HepG2 (cell line): ENCODE measurements at regions not wholly inside any gene's neighbourhood (a gene's known extent, or its start where the extent isn't known, plus 50 kb on each side); places are given as distances from the start of the nearest gene placed in this dataset.

Source experiments
- ATAC-seq: fragments of 200-7000 bp; cut with Tn5 transposase; 3 replicates; pipeline ENCODE4 v1.9.1; 2020; ENCODE audit warnings: mild to moderate bottlenecking, moderate library complexity
- BruUV-seq: library from RNA; stranded (reverse); fragments of 400-500 nt; replicated peaks from 2 replicates; lab custom pipeline; 2021; lab: Mats Ljungman, UMichigan
- CTCF ChIA-PET: fragments of 300-600 bp; formaldehyde crosslinking; extraction: SDS; loops from one replicate; lab custom pipeline; 2021; ENCODE audit warnings: low total read pairs, inconsistent platforms, low intra/inter-chr PET ratio; lab: Yijun Ruan, JAX
- POLR2A ChIA-PET: fragments of 350-600 bp; sonication (Branson Sonifier 250); formaldehyde crosslinking; loops from one replicate; lab custom pipeline; 2020; ENCODE audit warnings: antibody characterized with exemption, inconsistent platforms; lab: Yijun Ruan, JAX
- DNase-seq: peaks from one replicate; pipeline ENCODE4 v3.0.0-alpha.2; 2015; ENCODE audit warnings: low spot score
- FAIRE-seq: peaks from 3 replicates; lab custom pipeline; 2011; peaks lifted over from hg19 to GRCh38; lab: Jason Lieb, UNC
- H2AFZ ChIP-seq: one replicate; pipeline ENCODE4 v1.6.1; 2011; ENCODE audit warnings: low read length, inconsistent platforms
- H3K27ac ChIP-seq: fragments of 300-600 bp; 3 replicates; pipeline ENCODE4 v1.8.0; 2011; ENCODE audit warnings: mixed run types, mild to moderate bottlenecking, mixed read lengths, low read length, inconsistent platforms; ENCODE audit not compliant: insufficient read depth; ENCODE audit errors: extremely low read length
- H3K27me3 ChIP-seq, 2 experiments: fragments of 200-600 bp in 1 of 2; 2 replicates in 1 of 2; 3 replicates in 1 of 2; pipeline versions ENCODE4 v1.6.0 to v1.8.0; 2011; ENCODE audit warnings: low read length in 2 of 2, mild to moderate bottlenecking in 2 of 2, moderate library complexity in 2 of 2, inconsistent platforms in 1 of 2; ENCODE audit not compliant: insufficient read depth in 2 of 2, control insufficient read depth in 1 of 2
- H3K36me3 ChIP-seq, 2 experiments: fragments of 200-600 bp in 1 of 2; replicated peaks in 1 of 2; 2 replicates in 1 of 2; 3 replicates in 1 of 2; pipeline versions ENCODE4 v1.5.1 to v1.8.0; 2011; ENCODE audit warnings: low read length in 2 of 2, inconsistent platforms in 1 of 2; ENCODE audit not compliant: insufficient read depth in 2 of 2, control insufficient read depth in 1 of 2
- H3K4me1 ChIP-seq: 2 replicates; pipeline ENCODE4 v1.5.1; 2012; ENCODE audit warnings: low read length, inconsistent platforms; ENCODE audit not compliant: insufficient read depth
- H3K4me2 ChIP-seq: 2 replicates; pipeline ENCODE4 v1.6.0; 2011; ENCODE audit warnings: low read depth, low read length, inconsistent platforms
- H3K4me3 ChIP-seq, 3 experiments: fragments of 200-600 bp in 1 of 3; sonication (generic), shearing (Covaris generic) in 1 of 3; replicated peaks in 1 of 3; 2 replicates each; pipeline ENCODE4 v1.5.1; 2011 to 2016; ENCODE audit warnings: low read length in 3 of 3, inconsistent platforms in 2 of 3, low read depth in 2 of 3, mild to moderate bottlenecking in 2 of 3, control low read depth in 1 of 3, mixed read lengths in 1 of 3; ENCODE audit not compliant: insufficient read depth in 1 of 3
- H3K79me2 ChIP-seq: one replicate; pipeline ENCODE4 v1.6.1; 2011; ENCODE audit warnings: low read length, inconsistent platforms; ENCODE audit not compliant: insufficient read depth
- H3K9ac ChIP-seq: 2 replicates; pipeline ENCODE4 v1.6.0; 2011; ENCODE audit warnings: mild to moderate bottlenecking, low read depth, low read length, inconsistent platforms; ENCODE audit not compliant: insufficient read depth
- H3K9me3 ChIP-seq: 2 replicates; pipeline ENCODE4 v1.5.1; 2012; ENCODE audit warnings: mild to moderate bottlenecking, low read length
- H4K20me1 ChIP-seq: 2 replicates; pipeline ENCODE4 v1.6.0; 2011; ENCODE audit warnings: inconsistent platforms, mild to moderate bottlenecking, low read length, moderate library complexity; ENCODE audit not compliant: insufficient read depth
- BRCA1 ChIP-seq: sonication (generic); formaldehyde crosslinking; IDR thresholded peaks from 2 replicates; pipeline ENCODE4 v1.4.0; 2020; ENCODE audit warnings: missing genetic modification reagents
- FOSL2 ChIP-seq: sonication (generic); formaldehyde crosslinking; IDR thresholded peaks from 2 replicates; pipeline ENCODE4 v1.4.0; 2020; ENCODE audit warnings: missing genetic modification reagents
- KLF6 ChIP-seq: IDR thresholded peaks from 2 replicates; pipeline ENCODE4 v1.8.0; 2016; ENCODE audit warnings: missing biosample characterization, missing genetic modification reagents
- MNT ChIP-seq: fragments of 450-650 bp; IDR thresholded peaks from 2 replicates; pipeline ENCODE4 v1.6.1; 2016
- STAG1 ChIP-seq: sonication (generic); formaldehyde crosslinking; IDR thresholded peaks from 2 replicates; pipeline ENCODE4 v1.4.0; 2020; ENCODE audit warnings: missing genetic modification reagents
- ZBED4 ChIP-seq: sonication (generic); formaldehyde crosslinking; IDR thresholded peaks from 2 replicates; pipeline ENCODE4 v1.4.0; 2020; ENCODE audit warnings: missing genetic modification reagents, borderline replicate concordance
- ZNF496 ChIP-seq: sonication (generic); formaldehyde crosslinking; IDR thresholded peaks from 2 replicates; pipeline ENCODE4 v1.8.1; 2023; ENCODE audit warnings: mild to moderate bottlenecking, moderate library complexity, missing genetic modification reagents; ENCODE audit not compliant: insufficient replicate concordance
- WGBS: methylation state at CpG from one replicate; pipeline ENCODE4 v1.1.6; 2017; ENCODE audit warnings: low lambda C conversion rate; 5-methylcytosine and 5-hydroxymethylcytosine counted together
- in situ Hi-C: cut with HindIII; loops from 2 replicates; pipeline ENCODE4 v1.10.0; 2017; ENCODE audit warnings: low pct_unique_long_range_greater_than_20kb; ENCODE audit not compliant: extremely low pct_ligation_motif_present
- intact Hi-C: fragments of 100-400 bp; cut with micrococcal nuclease; formaldehyde crosslinking; loops from one replicate; pipeline ENCODE4 v1.10.0; 2022; ENCODE audit not compliant: unreplicated experiment
- TF ChIP-seq, protein P1 (sequence below): sonication (generic); formaldehyde crosslinking; IDR thresholded peaks from 2 replicates; pipeline ENCODE4 v1.4.0; 2020; ENCODE audit warnings: missing genetic modification reagents; ENCODE audit errors: not compliant biosample characterization
- TF ChIP-seq, protein P2 (sequence below): sonication (generic); formaldehyde crosslinking; IDR thresholded peaks from 2 replicates; pipeline ENCODE4 v1.4.0; 2020; ENCODE audit warnings: missing genetic modification reagents

DNA sequence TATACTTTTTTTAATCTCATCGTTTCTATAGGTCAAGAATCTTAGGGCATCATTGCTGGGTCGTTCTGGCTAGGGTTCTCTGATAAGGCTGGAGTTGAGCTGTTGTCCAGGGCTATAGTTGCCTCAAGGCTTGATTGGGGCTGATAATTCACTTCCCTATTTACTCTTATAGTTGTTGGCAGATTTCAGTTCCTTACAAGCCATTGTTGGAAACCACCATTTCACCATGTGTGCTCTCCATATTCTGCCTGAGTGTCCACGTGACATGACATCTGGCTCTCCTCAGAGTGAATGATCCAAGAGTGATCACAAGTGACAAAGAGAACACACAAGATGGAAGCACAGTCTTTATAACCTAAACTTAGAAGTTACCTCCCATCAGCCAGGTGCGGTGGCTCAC, 852.2 kb downstream of the EFNA5 start:
- Histone ChIP-seq H3K4me2 (no peak overlapping the region), H3K27ac (no peak overlapping the region), H3K36me3 (no peaks in the 10 kb centered on the region), H3K27me3 (no peaks in the 10 kb centered on the region), H2AFZ (no peak overlapping the region), H4K20me1 (no peaks in the 10 kb centered on the region), H3K79me2 (no peaks in the 10 kb centered on the region), H3K4me1 (no peaks in the 10 kb centered on the region), H3K9ac (no peak overlapping the region), H3K9me3 (no peaks in the 10 kb centered on the region), H3K4me3 (no peak overlapping the region)
- TF ChIP-seq BRCA1 (CRISPR knock-in tag) (no peak), MNT (peak; percentile 84), KLF6 (CRISPR knock-in tag) (no peak)
- intact Hi-C loops: no loop called here
- no peak for ATAC-seq
- no peak for FAIRE-seq
- 26% methylated on average over 4 of the region's 4 CpGs for WGBS
- ChIA-PET POLR2A (no interaction called here), CTCF (no interaction called here)
- in situ Hi-C loops: no loop called here
- DNase-seq: no peak
- no TSS peak for BruUV-seq

- Histone ChIP-seq H3K36me3 (no peaks in the 10 kb centered on the region), H2AFZ (no peak overlapping the region), H3K4me2 (no peak overlapping the region), H3K4me1 (no peaks in the 10 kb centered on the region), H3K27ac (no peak overlapping the region), H3K9ac (no peak overlapping the region), H3K27me3 (no peaks in the 10 kb centered on the region), H3K4me3 (no peak overlapping the region), H3K9me3 (no peaks in the 10 kb centered on the region), H4K20me1 (no peaks in the 10 kb centered on the region), H3K79me2 (no peaks in the 10 kb centered on the region)
- in situ Hi-C loops: no loop called here
- DNase-seq (no peak), ATAC-seq (no peak), FAIRE-seq (no peak)
- POLR2A ChIA-PET: no interaction called here
- no TSS peak for BruUV-seq
- intact Hi-C loops: no loop called here
- WGBS: 6% methylated on average over 2 of the region's 2 CpGs
- CTCF ChIA-PET: no interaction called here
- TF ChIP-seq, protein P1, sequence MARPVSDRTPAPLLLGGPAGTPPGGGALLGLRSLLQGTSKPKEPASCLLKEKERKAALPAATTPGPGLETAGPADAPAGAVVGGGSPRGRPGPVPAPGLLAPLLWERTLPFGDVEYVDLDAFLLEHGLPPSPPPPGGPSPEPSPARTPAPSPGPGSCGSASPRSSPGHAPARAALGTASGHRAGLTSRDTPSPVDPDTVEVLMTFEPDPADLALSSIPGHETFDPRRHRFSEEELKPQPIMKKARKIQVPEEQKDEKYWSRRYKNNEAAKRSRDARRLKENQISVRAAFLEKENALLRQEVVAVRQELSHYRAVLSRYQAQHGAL: no peak
- TF ChIP-seq ZNF496 (CRISPR knock-in tag) (no peak), FOSL2 (CRISPR knock-in tag) (no peak), STAG1 (CRISPR knock-in tag) (no peak), ZBED4 (CRISPR knock-in tag) (no peak)
- TF ChIP-seq, protein P2, sequence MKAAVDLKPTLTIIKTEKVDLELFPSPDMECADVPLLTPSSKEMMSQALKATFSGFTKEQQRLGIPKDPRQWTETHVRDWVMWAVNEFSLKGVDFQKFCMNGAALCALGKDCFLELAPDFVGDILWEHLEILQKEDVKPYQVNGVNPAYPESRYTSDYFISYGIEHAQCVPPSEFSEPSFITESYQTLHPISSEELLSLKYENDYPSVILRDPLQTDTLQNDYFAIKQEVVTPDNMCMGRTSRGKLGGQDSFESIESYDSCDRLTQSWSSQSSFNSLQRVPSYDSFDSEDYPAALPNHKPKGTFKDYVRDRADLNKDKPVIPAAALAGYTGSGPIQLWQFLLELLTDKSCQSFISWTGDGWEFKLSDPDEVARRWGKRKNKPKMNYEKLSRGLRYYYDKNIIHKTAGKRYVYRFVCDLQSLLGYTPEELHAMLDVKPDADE (CRISPR knock-in tag): no peak
Observed at GRCh38 chr5:106814961-106815360, 855.8 kb downstream of the EFNA5 start.
